ENCODE measurements at regions not wholly inside any gene's neighbourhood (a gene's known extent, or its start where the extent isn't known, plus 50 kb on each side); places are given as distances from the start of the nearest gene placed in this dataset.

- TF ChIP-seq GATA2 (IDR thresholded peaks at IDR 0.05; ENCODE audit: low read depth, low read length), result no peak
- TF ChIP-seq GATA3 (IDR thresholded peaks at IDR 0.05; ENCODE audit: low read depth, low read length), result no peak
Observed at GRCh38 chr4:30860978-30861377, 140.8 kb downstream of the PCDH7 start.

All from SH-SY5Y (cell line).